Keratinocyte (primary cell): ENCODE measurements at regions not wholly inside any gene's neighbourhood (a gene's known extent, or its start where the extent isn't known, plus 50 kb on each side); places are given as distances from the start of the nearest gene placed in this dataset.

Experiments used
- DNase-seq: peaks from one replicate; pipeline ENCODE4 v3.0.0-alpha.2; 2011; ENCODE audit warnings: low read depth, missing footprints, low spot score
- FAIRE-seq: peaks from 2 replicates; lab custom pipeline; 2011; peaks lifted over from hg19 to GRCh38; lab: Jason Lieb, UNC
- H2AFZ ChIP-seq: 2 replicates; pipeline ENCODE4 v1.6.0; 2012; ENCODE audit warnings: low read length, control low read depth, inconsistent platforms; ENCODE audit not compliant: control insufficient read depth
- H3K27ac ChIP-seq: 2 replicates; pipeline ENCODE4 v1.5.1; 2011; ENCODE audit warnings: low read length; ENCODE audit not compliant: control insufficient read depth, insufficient read depth
- H3K27me3 ChIP-seq: 3 replicates; pipeline ENCODE4 v1.6.0; 2011; ENCODE audit warnings: low read length; ENCODE audit not compliant: control insufficient read depth, insufficient read depth; ENCODE audit errors: extremely low read depth
- H3K36me3 ChIP-seq, 2 experiments: 2 replicates in 1 of 2; 3 replicates in 1 of 2; pipeline ENCODE4 v1.5.1; 2011; ENCODE audit warnings: low read length in 2 of 2, mild to moderate bottlenecking in 1 of 2; ENCODE audit not compliant: control insufficient read depth in 2 of 2, insufficient read depth in 2 of 2; ENCODE audit errors: extremely low read depth in 1 of 2
- H3K4me1 ChIP-seq: 3 replicates; pipeline ENCODE4 v1.5.1; 2011; ENCODE audit warnings: low read length; ENCODE audit not compliant: control insufficient read depth, insufficient read depth; ENCODE audit errors: extremely low read depth
- H3K4me2 ChIP-seq: 3 replicates; pipeline ENCODE4 v1.6.0; 2011; ENCODE audit warnings: low read depth, low read length; ENCODE audit not compliant: control insufficient read depth, insufficient read depth; ENCODE audit errors: extremely low read depth
- H3K4me3 ChIP-seq, 3 experiments: fragments of 200-600 bp in 1 of 3; sonication (generic) in 1 of 3; 2 replicates in 2 of 3; 3 replicates in 1 of 3; pipeline ENCODE4 v1.5.1; 2011 to 2016; ENCODE audit warnings: low read length in 3 of 3, mild to moderate bottlenecking in 3 of 3, control low read depth in 2 of 3, inconsistent platforms in 1 of 3, low read depth in 1 of 3, mixed read lengths in 1 of 3, mixed run types in 1 of 3, moderate library complexity in 1 of 3; ENCODE audit not compliant: control insufficient read depth in 2 of 3, insufficient read depth in 2 of 3; ENCODE audit errors: extremely low read depth in 1 of 3
- H3K79me2 ChIP-seq: 2 replicates; pipeline ENCODE4 v1.6.0; 2012; ENCODE audit warnings: low read length; ENCODE audit not compliant: control insufficient read depth, insufficient read depth
- H3K9ac ChIP-seq: 3 replicates; pipeline ENCODE4 v1.6.0; 2011; ENCODE audit warnings: low read length; ENCODE audit not compliant: control insufficient read depth, insufficient read depth; ENCODE audit errors: extremely low read depth
- H3K9me1 ChIP-seq: 3 replicates; pipeline ENCODE4 v1.6.0; 2011; ENCODE audit warnings: low read length; ENCODE audit not compliant: control insufficient read depth, insufficient read depth; ENCODE audit errors: extremely low read depth
- H3K9me3 ChIP-seq: 2 replicates; pipeline ENCODE4 v1.5.1; 2012; ENCODE audit warnings: low read depth, low read length; ENCODE audit not compliant: control insufficient read depth
- H4K20me1 ChIP-seq: 3 replicates; pipeline ENCODE4 v1.6.0; 2011; ENCODE audit warnings: low read length; ENCODE audit not compliant: control insufficient read depth, insufficient read depth; ENCODE audit errors: extremely low read depth
- CTCF ChIP-seq, 3 experiments: IDR thresholded peaks in 1 of 3; conservative IDR thresholded peaks in 1 of 3; optimal IDR thresholded peaks in 1 of 3; 2 replicates in 2 of 3; 3 replicates in 1 of 3; pipeline versions ENCODE3 to v1.5.1; 2011; ENCODE audit warnings: low read length in 3 of 3, mild to moderate bottlenecking in 3 of 3, moderate library complexity in 2 of 3, control low read depth in 1 of 3, inconsistent platforms in 1 of 3; ENCODE audit not compliant: insufficient read depth in 2 of 3; ENCODE audit errors: extremely low read depth in 1 of 3
- EZH2 ChIP-seq: IDR thresholded peaks from one replicate; pipeline ENCODE4 v1.6.1; 2012; ENCODE audit warnings: inconsistent platforms, mild to moderate bottlenecking, low read length, moderate library complexity
- dilution Hi-C: fragments of 300-500 bp; cut with MboI; formaldehyde crosslinking; loops from one replicate; pipeline ENCODE4 v1.7.0; 2020; ENCODE audit warnings: low sequenced_read_pairs; ENCODE audit not compliant: extremely low pct_ligation_motif_present

- Histone ChIP-seq H3K79me2 (no peaks in the 10 kb centered on the region), H4K20me1 (no peaks in the 10 kb centered on the region), H3K4me2 (no peak overlapping the region), H3K9me3 (no peaks in the 10 kb centered on the region), H3K4me3 (no peak overlapping the region), H2AFZ (no peak overlapping the region), H3K9me1 (no peaks in the 10 kb centered on the region), H3K4me1 (no peaks in the 10 kb centered on the region), H3K27ac (no peak overlapping the region), H3K9ac (no peak overlapping the region), H3K27me3 (no peaks in the 10 kb centered on the region), H3K36me3 (no peaks in the 10 kb centered on the region)
- no peak for FAIRE-seq
- DNase-seq = no peak
- TF ChIP-seq EZH2 (no peak), CTCF (optimal IDR thresholded peaks at IDR 0.05 in 1 of 3, IDR thresholded peaks at IDR 0.05 in 1 of 3, conservative IDR thresholded peaks at IDR 0.05 in 1 of 3; ENCODE audit: extremely low read depth in 1 of 3, insufficient read depth in 2 of 3, low read length in 3 of 3) (peak in 2 of 3 experiments; percentile 8 to 12)
- dilution Hi-C loops = no loop called here
These were observed 80.5 kb upstream of the PRMT6 start for GRCh38 chr1:106975944-106976343.

- DNase-seq (no peak), FAIRE-seq (peak; percentile 65)
- dilution Hi-C loops = no loop called here
- H3K79me2 ChIP-seq = no peaks in the 10 kb centered on the region
- no peak for TF ChIP-seq CTCF (optimal IDR thresholded peaks at IDR 0.05 in 1 of 3, IDR thresholded peaks at IDR 0.05 in 1 of 3, conservative IDR thresholded peaks at IDR 0.05 in 1 of 3; ENCODE audit: extremely low read depth in 1 of 3, insufficient read depth in 2 of 3, low read length in 3 of 3)
- no peak for TF ChIP-seq EZH2
- no peaks in the 10 kb centered on the region for H3K9me3 ChIP-seq
- no peaks in the 10 kb centered on the region for H3K36me3 ChIP-seq
- no peak overlapping the region for H3K27ac ChIP-seq
- no peak overlapping the region for H2AFZ ChIP-seq
- H3K9ac ChIP-seq = no peak overlapping the region
- H3K4me2 ChIP-seq = no peak overlapping the region
- H4K20me1 ChIP-seq = no peaks in the 10 kb centered on the region
- H3K9me1 ChIP-seq = no peaks in the 10 kb centered on the region
- H3K4me1 ChIP-seq = no peaks in the 10 kb centered on the region
- H3K27me3 ChIP-seq = no peaks in the 10 kb centered on the region
- H3K4me3 ChIP-seq = no peak overlapping the region
These were observed 77.8 kb upstream of the PRMT6 start for GRCh38 chr1:106978477-106979322.
